Glutamatergic neuron (in vitro differentiated cells): ENCODE measurements at regions not wholly inside any gene's neighbourhood (a gene's known extent, or its start where the extent isn't known, plus 50 kb on each side); places are given as distances from the start of the nearest gene placed in this dataset.

Experiments used
- DNase-seq: peaks from one replicate; pipeline ENCODE4 v3.0.0; 2022
- H3K27ac Mint-ChIP-seq: one replicate; pipeline ENCODE4 v1.8.0; 2020; ENCODE audit warnings: mild to moderate bottlenecking, mixed read lengths, inconsistent platforms; ENCODE audit not compliant: unreplicated experiment
- H3K27me3 Mint-ChIP-seq: one replicate; pipeline ENCODE4 v1.8.0; 2020; ENCODE audit warnings: mild to moderate bottlenecking, moderate library complexity, mixed read lengths, inconsistent platforms; ENCODE audit not compliant: unreplicated experiment
- H3K36me3 Mint-ChIP-seq: one replicate; pipeline ENCODE4 v1.8.0; 2020; ENCODE audit warnings: mild to moderate bottlenecking, mixed read lengths, inconsistent platforms; ENCODE audit not compliant: unreplicated experiment
- H3K4me1 Mint-ChIP-seq: one replicate; pipeline ENCODE4 v1.8.0; 2020; ENCODE audit warnings: mild to moderate bottlenecking, low read depth, mixed read lengths, inconsistent platforms; ENCODE audit not compliant: unreplicated experiment
- H3K4me3 Mint-ChIP-seq: one replicate; pipeline ENCODE4 v1.8.0; 2020; ENCODE audit warnings: mild to moderate bottlenecking, mixed read lengths, inconsistent platforms; ENCODE audit not compliant: unreplicated experiment
- H3K9me3 Mint-ChIP-seq: one replicate; pipeline ENCODE4 v1.8.0; 2020; ENCODE audit warnings: mild to moderate bottlenecking, moderate library complexity, mixed read lengths, inconsistent platforms; ENCODE audit not compliant: unreplicated experiment
- TF ChIP-seq, protein P1 (sequence below): fragments of 200-600 bp; sonication (generic); IDR thresholded peaks from one replicate; pipeline ENCODE4 v1.5.0; 2021; ENCODE audit not compliant: partially characterized antibody, unreplicated experiment

DNA sequence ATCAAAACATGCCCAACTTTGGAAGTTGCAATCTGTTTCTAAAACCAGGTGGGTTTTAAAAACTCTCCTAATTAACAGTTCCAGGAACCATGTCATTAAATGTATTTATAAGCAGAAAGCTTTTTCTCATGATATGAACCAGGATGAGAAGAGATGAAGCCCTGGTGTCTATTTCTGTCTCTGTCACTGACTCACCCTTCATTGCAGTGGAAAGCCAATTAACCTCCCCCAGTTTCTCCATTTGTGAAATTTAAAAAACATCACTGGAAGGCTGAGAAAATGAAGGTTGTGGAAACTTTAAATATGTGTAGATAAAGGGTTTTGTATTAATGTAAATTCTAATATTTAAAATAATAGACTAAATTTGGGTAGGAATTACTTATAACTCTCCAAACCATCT is 1088.0 kb downstream of the SORCS1 start:
- TF ChIP-seq, protein P1, sequence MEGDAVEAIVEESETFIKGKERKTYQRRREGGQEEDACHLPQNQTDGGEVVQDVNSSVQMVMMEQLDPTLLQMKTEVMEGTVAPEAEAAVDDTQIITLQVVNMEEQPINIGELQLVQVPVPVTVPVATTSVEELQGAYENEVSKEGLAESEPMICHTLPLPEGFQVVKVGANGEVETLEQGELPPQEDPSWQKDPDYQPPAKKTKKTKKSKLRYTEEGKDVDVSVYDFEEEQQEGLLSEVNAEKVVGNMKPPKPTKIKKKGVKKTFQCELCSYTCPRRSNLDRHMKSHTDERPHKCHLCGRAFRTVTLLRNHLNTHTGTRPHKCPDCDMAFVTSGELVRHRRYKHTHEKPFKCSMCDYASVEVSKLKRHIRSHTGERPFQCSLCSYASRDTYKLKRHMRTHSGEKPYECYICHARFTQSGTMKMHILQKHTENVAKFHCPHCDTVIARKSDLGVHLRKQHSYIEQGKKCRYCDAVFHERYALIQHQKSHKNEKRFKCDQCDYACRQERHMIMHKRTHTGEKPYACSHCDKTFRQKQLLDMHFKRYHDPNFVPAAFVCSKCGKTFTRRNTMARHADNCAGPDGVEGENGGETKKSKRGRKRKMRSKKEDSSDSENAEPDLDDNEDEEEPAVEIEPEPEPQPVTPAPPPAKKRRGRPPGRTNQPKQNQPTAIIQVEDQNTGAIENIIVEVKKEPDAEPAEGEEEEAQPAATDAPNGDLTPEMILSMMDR: no peak
- Mint-ChIP-seq H3K36me3 (peaks cover 4% of the 10 kb centered on the region), H3K9me3 (peaks cover 2% of the 10 kb centered on the region), H3K27ac (no peak overlapping the region), H3K27me3 (no peaks in the 10 kb centered on the region), H3K4me3 (no peak overlapping the region), H3K4me1 (peaks cover 3% of the 10 kb centered on the region)
- DNase-seq: no peak

DNA sequence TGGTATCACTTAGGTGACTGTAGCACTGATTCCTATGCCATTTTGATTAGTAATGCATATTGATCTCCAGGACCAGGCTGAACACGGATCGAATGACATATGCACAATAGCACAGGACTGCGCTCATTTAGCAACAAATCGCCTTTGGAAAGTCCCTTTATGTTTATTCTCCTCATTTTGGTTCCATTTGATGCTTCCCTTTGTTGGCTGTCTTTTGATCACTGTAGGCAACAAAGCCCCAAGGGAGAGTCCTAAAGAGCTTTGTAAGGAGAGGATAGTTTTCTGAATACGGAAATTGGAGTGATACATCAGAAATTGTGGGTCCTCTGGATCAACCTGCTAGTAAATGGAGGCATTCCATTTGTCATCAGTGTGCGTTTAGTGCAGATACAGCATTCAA is 1111.4 kb downstream of the SORCS1 start:
- no peaks in the 10 kb centered on the region for H3K9me3 Mint-ChIP-seq
- peaks cover 1% of the 10 kb centered on the region for H3K27me3 Mint-ChIP-seq
- peak overlapping the region; percentile 76 for H3K27ac Mint-ChIP-seq
- H3K4me1 Mint-ChIP-seq: peaks cover 8% of the 10 kb centered on the region
- DNase-seq: no peak
- no peaks in the 10 kb centered on the region for H3K36me3 Mint-ChIP-seq
- TF ChIP-seq, protein P1: no peak
- no peak overlapping the region for H3K4me3 Mint-ChIP-seq

DNA sequence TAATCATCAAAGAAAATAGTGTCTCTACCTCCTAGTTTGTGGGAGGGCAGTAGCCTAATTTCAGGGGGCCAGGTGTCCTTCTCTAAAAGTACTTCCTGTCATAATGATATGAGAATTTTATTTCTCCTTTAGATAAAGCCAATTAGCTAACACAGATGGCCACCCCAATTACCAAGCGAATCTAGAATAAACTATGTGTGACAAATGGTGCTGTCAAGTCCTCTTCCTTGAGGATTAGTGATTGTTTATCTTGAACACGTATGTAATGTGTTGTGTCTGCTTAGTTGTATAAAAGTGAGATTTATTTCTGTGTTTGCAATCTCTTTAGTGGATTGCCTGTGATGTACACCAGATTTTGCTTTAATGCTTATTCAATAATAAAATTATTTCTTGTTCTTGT is 1120.0 kb downstream of the SORCS1 start:
- H3K27me3 Mint-ChIP-seq: no peaks in the 10 kb centered on the region
- DNase-seq: no peak
- H3K4me3 Mint-ChIP-seq: no peak overlapping the region
- no peaks in the 10 kb centered on the region for H3K4me1 Mint-ChIP-seq
- H3K36me3 Mint-ChIP-seq: no peaks in the 10 kb centered on the region
- TF ChIP-seq, protein P1: no peak
- H3K9me3 Mint-ChIP-seq: no peaks in the 10 kb centered on the region
- H3K27ac Mint-ChIP-seq: no peak overlapping the region

DNA sequence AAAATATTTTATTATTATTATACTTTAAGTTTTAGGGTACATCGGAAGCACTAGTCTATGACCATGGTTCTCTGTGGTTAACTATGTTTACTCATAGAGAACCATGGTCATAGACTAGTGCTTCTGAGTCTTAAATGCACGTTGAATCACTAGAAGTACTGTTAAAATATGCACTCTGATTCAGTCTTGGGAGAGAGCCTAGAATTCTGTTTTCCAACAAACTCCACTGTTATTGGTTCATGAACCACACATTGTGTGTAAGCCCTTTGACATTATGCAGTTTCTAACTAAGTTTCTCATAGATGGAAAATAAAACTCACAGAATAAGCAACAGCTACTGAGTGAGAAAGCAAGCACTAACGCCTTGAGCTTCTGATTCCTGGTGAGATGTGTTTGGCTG is 1120.6 kb downstream of the SORCS1 start:
- TF ChIP-seq, protein P1: no peak
- Mint-ChIP-seq H3K4me3 (no peak overlapping the region), H3K27me3 (no peaks in the 10 kb centered on the region), H3K4me1 (no peaks in the 10 kb centered on the region), H3K36me3 (no peaks in the 10 kb centered on the region), H3K9me3 (no peaks in the 10 kb centered on the region), H3K27ac (no peak overlapping the region)
- no peak for DNase-seq

DNA sequence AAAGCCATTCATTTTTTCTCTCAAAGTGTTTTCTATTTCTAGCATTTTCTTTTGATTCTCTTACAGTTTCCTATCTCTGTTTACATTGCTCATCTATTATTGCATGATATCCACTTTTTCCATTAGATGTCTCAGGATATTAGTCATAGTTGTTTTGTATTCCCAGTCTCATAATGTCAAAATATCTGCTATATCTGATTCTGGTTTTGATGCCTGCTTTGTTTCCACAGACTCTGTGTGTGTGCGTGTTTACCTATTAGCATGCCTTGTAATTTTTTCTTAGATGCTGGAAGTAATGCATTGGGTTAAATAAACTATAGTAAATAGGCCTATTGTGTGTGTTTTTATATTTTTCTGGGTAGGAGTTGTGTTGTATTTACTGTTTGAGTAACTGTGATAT is 1126.3 kb downstream of the SORCS1 start:
- peaks cover 5% of the 10 kb centered on the region for H3K36me3 Mint-ChIP-seq
- H3K4me1 Mint-ChIP-seq: no peaks in the 10 kb centered on the region
- TF ChIP-seq, protein P1: no peak
- H3K9me3 Mint-ChIP-seq: no peaks in the 10 kb centered on the region
- no peak for DNase-seq
- H3K4me3 Mint-ChIP-seq: no peak overlapping the region
- no peak overlapping the region for H3K27ac Mint-ChIP-seq
- no peaks in the 10 kb centered on the region for H3K27me3 Mint-ChIP-seq
